HG03103 (cell line): ENCODE measurements at regions not wholly inside any gene's neighbourhood (a gene's known extent, or its start where the extent isn't known, plus 50 kb on each side); places are given as distances from the start of the nearest gene placed in this dataset.

Experiments used
- ATAC-seq: cut with Tn5 transposase; IDR thresholded peaks from one replicate; pipeline ENCODE4 v1.9.1; 2021; ENCODE audit warnings: low read depth; ENCODE audit not compliant: unreplicated experiment

DNA sequence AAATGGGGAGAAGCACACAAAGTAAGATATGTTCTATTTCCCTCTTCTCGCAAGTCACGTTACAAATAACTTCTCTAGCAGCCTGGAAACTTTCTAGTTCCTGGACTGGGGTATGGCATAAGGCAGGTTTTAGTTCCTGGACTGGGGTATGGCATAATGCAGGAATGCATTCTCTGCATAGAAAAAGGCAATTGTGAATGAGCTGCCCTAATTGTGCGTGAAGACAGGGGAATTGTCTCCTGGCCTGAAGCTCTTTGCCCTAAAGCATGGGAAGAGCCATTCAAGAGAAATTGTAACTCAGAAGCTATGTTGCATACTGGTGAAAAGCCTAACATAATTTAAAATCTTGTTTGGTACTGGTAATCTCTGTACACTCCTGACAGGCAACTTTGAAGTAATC, 54.3 kb upstream of the CBLB start:
- ATAC-seq: no peak

GRCh38 chr3:105927741-105928140, 58.9 kb upstream of the CBLB start:
- no peak for ATAC-seq

GRCh38 chr3:105930733-105931132, 61.9 kb upstream of the CBLB start:
- no peak for ATAC-seq

GRCh38 chr3:105931500-105931899, 62.7 kb upstream of the CBLB start:
- ATAC-seq: no peak

DNA sequence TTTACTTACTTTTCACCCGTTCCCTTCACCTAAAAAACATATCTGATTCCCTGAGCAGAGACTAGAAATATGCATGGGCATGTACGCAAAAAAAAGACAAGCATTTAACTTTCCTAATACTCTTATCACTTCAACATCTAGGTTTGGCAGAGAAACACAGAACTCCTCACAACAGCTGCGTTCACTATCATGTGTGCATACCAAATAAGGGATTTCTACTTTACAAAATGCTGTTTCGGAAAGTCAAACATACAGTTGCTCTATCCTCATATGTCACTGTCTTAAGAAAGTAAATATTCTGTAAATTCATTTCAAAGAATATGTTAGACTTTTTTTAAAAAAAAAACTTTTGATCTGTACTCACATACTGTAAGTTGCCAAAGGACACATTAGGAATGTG, 65.1 kb upstream of the CBLB start:
- ATAC-seq: no peak

GRCh38 chr3:105938101-105938500, 69.3 kb upstream of the CBLB start:
- ATAC-seq: no peak

- ATAC-seq: no peak
Measured at GRCh38 chr3:105938806-105939205, 70.0 kb upstream of the CBLB start.

DNA sequence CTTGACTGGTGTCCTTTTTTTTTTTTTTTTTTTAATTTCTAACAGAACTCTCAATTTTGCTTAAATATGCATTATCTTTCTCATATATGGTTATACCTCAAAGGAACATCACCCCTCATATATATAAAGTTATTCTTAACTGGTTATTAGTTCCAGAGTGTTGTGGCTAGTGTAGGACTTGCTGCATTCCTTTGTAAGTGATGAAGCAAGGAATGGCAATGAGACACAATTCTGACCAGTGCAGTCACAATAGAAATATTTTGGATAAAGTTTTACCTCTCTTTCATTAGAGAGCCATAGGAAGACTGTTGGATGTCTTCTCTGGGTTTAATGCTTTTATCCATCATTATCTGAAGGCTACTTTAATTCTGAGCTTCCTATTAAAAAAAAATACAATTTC, 75.5 kb upstream of the CBLB start:
- no peak for ATAC-seq

GRCh38 chr3:105944721-105945120, 75.9 kb upstream of the CBLB start:
- no peak for ATAC-seq

DNA sequence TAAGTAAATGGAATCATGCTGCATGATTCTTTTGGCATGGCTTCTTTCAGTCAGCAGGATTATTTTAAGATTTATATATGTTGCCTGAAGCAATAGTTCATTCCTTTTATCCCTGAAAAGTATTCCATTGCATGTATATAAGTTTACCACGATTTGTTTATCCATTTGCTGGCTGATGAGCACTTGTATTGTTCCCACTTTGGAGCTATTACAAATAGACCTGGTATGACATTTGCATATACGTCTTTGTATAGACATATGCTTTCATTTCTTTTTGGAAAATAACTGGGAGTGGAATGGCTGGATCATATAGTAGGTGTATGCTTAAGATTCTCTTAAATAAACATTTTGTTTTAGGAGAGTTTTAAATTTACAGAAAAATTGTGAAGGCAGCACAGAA, 79.3 kb upstream of the CBLB start:
- no peak for ATAC-seq

GRCh38 chr3:105950881-105951600, 82.2 kb upstream of the CBLB start:
- ATAC-seq: no peak

DNA sequence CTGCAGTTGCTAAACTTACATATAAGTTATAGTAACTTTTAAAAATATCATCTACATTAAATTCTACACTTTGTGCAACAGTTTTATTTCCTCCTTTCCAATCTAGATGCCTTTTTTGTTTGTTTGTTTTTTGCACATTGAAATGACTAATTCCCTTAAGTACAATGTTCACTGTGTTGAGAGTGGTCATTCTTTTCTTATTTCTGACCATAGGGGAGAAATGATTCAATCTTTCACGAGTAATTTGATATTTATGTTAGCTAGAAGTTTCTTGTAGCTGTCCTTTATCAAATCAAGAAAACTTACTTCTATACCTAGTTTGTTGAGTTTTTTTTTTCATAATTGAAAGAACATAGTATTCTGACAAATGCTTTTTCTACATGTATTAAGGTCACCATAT, 85.0 kb upstream of the CBLB start:
- no peak for ATAC-seq

- ATAC-seq: no peak
Measured at GRCh38 chr3:105956306-105956705, 87.5 kb upstream of the CBLB start.

- no peak for ATAC-seq
Measured at GRCh38 chr3:105957722-105958121, 88.9 kb upstream of the CBLB start.

- no peak for ATAC-seq
Measured at GRCh38 chr3:105958237-105959000, 89.6 kb upstream of the CBLB start.

GRCh38 chr3:105959851-105960250, 91.0 kb upstream of the CBLB start:
- ATAC-seq: no peak

- ATAC-seq: no peak
Measured at GRCh38 chr3:105960381-105960780, 91.6 kb upstream of the CBLB start.

DNA sequence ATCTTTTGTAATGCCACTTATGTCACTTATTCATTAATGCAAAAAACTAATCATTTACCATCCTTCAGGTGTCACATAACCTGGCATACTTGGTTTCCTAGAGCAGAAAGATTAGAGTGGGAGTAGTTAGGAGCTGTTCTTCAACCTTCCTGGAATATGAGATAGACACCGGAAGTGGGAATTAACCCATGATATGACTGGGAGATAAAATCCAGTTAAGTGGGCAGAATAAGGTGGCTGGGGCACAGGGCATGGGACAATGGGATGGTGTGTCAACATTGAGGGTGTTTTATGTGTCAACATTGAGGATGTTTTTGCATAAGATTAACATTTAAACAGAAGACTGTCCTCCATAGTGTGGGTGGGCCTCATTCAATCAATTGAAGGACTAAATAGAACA, 94.3 kb upstream of the CBLB start:
- no peak for ATAC-seq

DNA sequence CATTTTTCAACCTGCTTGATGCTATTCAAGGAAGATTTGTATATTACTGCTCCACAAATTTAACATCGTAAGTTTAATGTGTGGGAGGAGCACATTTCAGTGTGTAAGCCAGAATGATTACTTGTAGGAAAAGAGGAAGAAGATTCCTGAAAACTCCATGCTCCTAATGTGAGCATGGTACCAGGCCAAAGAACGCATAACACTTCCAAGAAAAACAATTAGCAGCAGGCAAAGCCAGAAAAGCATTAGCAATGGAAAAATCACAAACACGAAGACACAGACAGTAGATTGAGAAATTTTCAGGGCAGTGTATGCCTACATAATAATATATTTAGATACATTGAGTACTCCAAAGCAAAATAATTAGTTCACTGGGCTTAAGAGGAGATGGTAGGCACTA, 96.6 kb upstream of the CBLB start:
- ATAC-seq: no peak

- no peak for ATAC-seq
Measured at GRCh38 chr3:105967117-105967516, 98.3 kb upstream of the CBLB start.

DNA sequence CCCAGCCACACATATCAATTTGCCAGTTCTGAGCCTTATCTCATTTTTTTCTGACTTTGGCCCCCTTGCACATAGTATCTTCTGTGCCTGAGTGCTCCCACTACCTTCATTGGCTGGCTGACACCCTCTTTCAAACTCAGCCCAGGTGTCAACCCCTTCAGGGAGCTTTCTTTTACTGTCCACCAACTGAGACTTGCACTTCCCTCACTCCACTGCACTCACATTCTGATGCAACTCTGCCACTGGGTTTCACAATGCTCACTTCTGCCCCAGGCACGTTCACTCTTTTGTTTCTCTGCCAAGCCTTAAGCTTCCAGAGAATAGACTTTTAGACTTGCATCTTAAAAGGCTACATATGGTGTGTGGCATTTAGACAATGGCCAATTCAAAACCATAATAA, 101.5 kb upstream of the CBLB start:
- no peak for ATAC-seq

GRCh38 chr3:105972069-105972468, 103.3 kb upstream of the CBLB start:
- ATAC-seq: no peak
